Transverse colon (tissue), 4 donors: ENCODE measurements at regions not wholly inside any gene's neighbourhood (a gene's known extent, or its start where the extent isn't known, plus 50 kb on each side); places are given as distances from the start of the nearest gene placed in this dataset.

Experiments used
- CTCF ChIP-seq, 5 experiments: fragments of 200-600 bp in 3 of 5; fragments of 450-650 bp in 2 of 5; sonication (generic) in 3 of 5; IDR thresholded peaks; 1 replicate in 2 of 5; 2 replicates in 3 of 5; pipeline ENCODE4 v1.5.1; 2016 to 2017; ENCODE audit warnings: antibody characterized with exemption in 5 of 5, inconsistent platforms in 3 of 5, mild to moderate bottlenecking in 2 of 5, moderate library complexity in 1 of 5
- POLR2AphosphoS5 ChIP-seq, 3 donors: sonication (generic); formaldehyde crosslinking; IDR thresholded peaks; one replicate each; pipeline ENCODE4 v1.6.1; 2016; ENCODE audit warnings: antibody characterized with exemption in 3 of 3

GRCh38 chr1:94301186-94301585, 63.8 kb upstream of the ARHGAP29 start:
- TF ChIP-seq CTCF (IDR thresholded peaks at IDR 0.05) = no peak
- TF ChIP-seq POLR2AphosphoS5 (IDR thresholded peaks at IDR 0.05) = no peak
